ENCODE measurements at regions not wholly inside any gene's neighbourhood (a gene's known extent, or its start where the extent isn't known, plus 50 kb on each side); places are given as distances from the start of the nearest gene placed in this dataset.

DNA sequence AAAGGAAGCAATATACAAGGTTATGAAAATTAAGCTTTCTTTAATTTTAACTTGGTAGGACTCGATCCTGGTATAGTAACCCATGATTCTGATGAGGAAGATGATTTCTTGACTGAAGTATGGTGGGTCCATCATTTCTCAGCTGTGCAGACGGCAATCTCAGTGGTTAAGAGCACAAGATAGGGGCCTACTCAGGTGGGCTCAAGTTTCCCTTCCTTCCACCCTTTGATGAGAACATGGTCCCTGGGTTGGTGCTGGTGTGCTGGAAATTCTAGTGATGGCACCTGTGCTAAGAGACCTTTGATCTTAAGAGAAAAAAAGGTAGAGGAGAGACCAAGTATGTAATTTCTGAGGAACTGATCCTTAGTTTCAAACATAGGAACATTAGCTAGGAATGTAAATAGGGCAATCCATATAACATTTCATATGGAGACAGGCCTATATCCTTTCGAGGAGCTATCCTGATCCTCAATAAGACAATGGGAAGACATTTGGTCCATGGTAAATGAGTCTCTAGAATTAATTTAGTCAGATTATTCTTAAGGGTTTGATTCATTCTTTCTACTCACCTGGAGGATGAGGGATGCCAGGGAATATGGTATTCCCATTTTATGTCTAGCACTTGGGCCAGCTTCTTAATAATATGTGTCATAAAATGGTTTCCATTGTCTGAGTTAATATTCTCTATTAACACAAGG lies 104.5 kb upstream of the NECTIN3 start:
- WGBS, result 97% methylated on average over 3 of the region's 3 CpGs
- Histone ChIP-seq H3K18ac (ENCODE audit: low read depth in 1 of 2, low read length in 2 of 2) (no peak overlapping the region), H2AFZ (ENCODE audit: low read depth, low read length) (no peak overlapping the region), H2BK120ac (ENCODE audit: low read depth, low read length) (no peak overlapping the region), H3K9ac (ENCODE audit: low read length) (no peak overlapping the region), H3K4me2 (ENCODE audit: low read length, poor library complexity, severe bottlenecking) (peak overlapping the region; percentile 38), H3K14ac (ENCODE audit: low read length in 2 of 2) (no peak overlapping the region), H3K9me3 (ENCODE audit: control insufficient read depth, low read length) (peaks cover 20% of the 10 kb centered on the region), H3K27ac (ENCODE audit: low read length, poor library complexity, severe bottlenecking) (peak overlapping the region; percentile 9), H3K23ac (ENCODE audit: low read length in 2 of 2) (peak overlapping the region in 1 of 2 experiments; percentile 69), H3K4me1 (ENCODE audit: control insufficient read depth, insufficient read depth, low read depth, low read length) (no peaks in the 10 kb centered on the region), H2AK5ac (ENCODE audit: low read length, severe bottlenecking) (no peak overlapping the region), H3K27me3 (ENCODE audit: control insufficient read depth in 1 of 2, insufficient read depth in 1 of 2, low read length in 2 of 2) (no peaks in the 10 kb centered on the region), H3K36me3 (ENCODE audit: control insufficient read depth in 1 of 2, insufficient read depth in 2 of 2, low read depth in 1 of 2, low read length in 2 of 2) (peaks cover 0 to 3% of the 10 kb centered on the region in 2 experiments), H2BK5ac (ENCODE audit: low read depth, low read length, poor library complexity, severe bottlenecking) (no peak overlapping the region), H2BK15ac (ENCODE audit: low read depth, poor library complexity, severe bottlenecking) (no peak overlapping the region), H2BK12ac (ENCODE audit: low read length in 2 of 2) (no peak overlapping the region), H3K4ac (ENCODE audit: low read depth in 1 of 2, low read length in 2 of 2) (no peak overlapping the region), H4K91ac (ENCODE audit: low read length) (no peak overlapping the region), H3K79me1 (replicated peaks; ENCODE audit: low read length, poor library complexity, severe bottlenecking) (no peaks in the 10 kb centered on the region), H3K4me3 (ENCODE audit: insufficient read depth in 1 of 2, low read depth in 1 of 2, low read length in 2 of 2) (no peak overlapping the region), H4K8ac (ENCODE audit: low read length) (no peak overlapping the region)
- no peak for DNase-seq

DNA sequence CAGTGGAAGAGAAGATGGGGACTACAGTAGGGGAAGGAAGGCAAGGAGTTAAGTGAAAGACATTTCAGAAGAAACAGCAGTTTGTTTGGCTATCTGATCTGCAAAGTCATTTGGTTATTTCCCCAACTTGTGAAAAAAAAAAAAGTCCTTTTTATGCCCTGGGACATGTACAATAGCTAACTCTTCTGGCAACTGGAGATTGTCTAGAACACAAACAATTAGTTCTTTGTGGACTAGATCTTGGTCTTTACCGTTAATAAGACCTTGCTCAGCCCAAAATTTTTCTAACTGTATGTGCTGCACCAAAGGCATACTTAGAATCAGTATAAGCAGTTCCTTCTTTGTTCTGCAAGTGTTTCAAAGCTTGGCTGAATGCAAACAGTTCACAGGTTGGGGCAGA lies 103.5 kb upstream of the NECTIN3 start:
- DNase-seq, result no peak
- Histone ChIP-seq H2AFZ (ENCODE audit: low read depth, low read length) (no peak overlapping the region), H2BK15ac (ENCODE audit: low read depth, poor library complexity, severe bottlenecking) (no peak overlapping the region), H2BK12ac (ENCODE audit: low read length in 2 of 2) (no peak overlapping the region), H2BK120ac (ENCODE audit: low read depth, low read length) (no peak overlapping the region), H2BK5ac (ENCODE audit: low read depth, low read length, poor library complexity, severe bottlenecking) (no peak overlapping the region), H3K79me1 (replicated peaks; ENCODE audit: low read length, poor library complexity, severe bottlenecking) (no peaks in the 10 kb centered on the region), H3K18ac (ENCODE audit: low read depth in 1 of 2, low read length in 2 of 2) (no peak overlapping the region), H3K9me3 (ENCODE audit: control insufficient read depth, low read length) (peaks cover 15% of the 10 kb centered on the region), H3K14ac (ENCODE audit: low read length in 2 of 2) (no peak overlapping the region), H3K9ac (ENCODE audit: low read length) (no peak overlapping the region), H3K27me3 (ENCODE audit: control insufficient read depth in 1 of 2, insufficient read depth in 1 of 2, low read length in 2 of 2) (no peaks in the 10 kb centered on the region), H2AK5ac (ENCODE audit: low read length, severe bottlenecking) (no peak overlapping the region), H4K91ac (ENCODE audit: low read length) (no peak overlapping the region), H3K4ac (ENCODE audit: low read depth in 1 of 2, low read length in 2 of 2) (no peak overlapping the region), H3K4me1 (ENCODE audit: control insufficient read depth, insufficient read depth, low read depth, low read length) (no peaks in the 10 kb centered on the region), H3K4me3 (ENCODE audit: insufficient read depth in 1 of 2, low read depth in 1 of 2, low read length in 2 of 2) (no peak overlapping the region), H3K27ac (ENCODE audit: low read length, poor library complexity, severe bottlenecking) (peak overlapping the region; percentile 17), H4K8ac (ENCODE audit: low read length) (no peak overlapping the region), H3K36me3 (ENCODE audit: control insufficient read depth in 1 of 2, insufficient read depth in 2 of 2, low read depth in 1 of 2, low read length in 2 of 2) (peaks cover 0 to 3% of the 10 kb centered on the region in 2 experiments), H3K4me2 (ENCODE audit: low read length, poor library complexity, severe bottlenecking) (no peak overlapping the region), H3K23ac (ENCODE audit: low read length in 2 of 2) (no peak overlapping the region)
- WGBS, result 87% methylated on average over 1 of the region's 1 CpG

DNA sequence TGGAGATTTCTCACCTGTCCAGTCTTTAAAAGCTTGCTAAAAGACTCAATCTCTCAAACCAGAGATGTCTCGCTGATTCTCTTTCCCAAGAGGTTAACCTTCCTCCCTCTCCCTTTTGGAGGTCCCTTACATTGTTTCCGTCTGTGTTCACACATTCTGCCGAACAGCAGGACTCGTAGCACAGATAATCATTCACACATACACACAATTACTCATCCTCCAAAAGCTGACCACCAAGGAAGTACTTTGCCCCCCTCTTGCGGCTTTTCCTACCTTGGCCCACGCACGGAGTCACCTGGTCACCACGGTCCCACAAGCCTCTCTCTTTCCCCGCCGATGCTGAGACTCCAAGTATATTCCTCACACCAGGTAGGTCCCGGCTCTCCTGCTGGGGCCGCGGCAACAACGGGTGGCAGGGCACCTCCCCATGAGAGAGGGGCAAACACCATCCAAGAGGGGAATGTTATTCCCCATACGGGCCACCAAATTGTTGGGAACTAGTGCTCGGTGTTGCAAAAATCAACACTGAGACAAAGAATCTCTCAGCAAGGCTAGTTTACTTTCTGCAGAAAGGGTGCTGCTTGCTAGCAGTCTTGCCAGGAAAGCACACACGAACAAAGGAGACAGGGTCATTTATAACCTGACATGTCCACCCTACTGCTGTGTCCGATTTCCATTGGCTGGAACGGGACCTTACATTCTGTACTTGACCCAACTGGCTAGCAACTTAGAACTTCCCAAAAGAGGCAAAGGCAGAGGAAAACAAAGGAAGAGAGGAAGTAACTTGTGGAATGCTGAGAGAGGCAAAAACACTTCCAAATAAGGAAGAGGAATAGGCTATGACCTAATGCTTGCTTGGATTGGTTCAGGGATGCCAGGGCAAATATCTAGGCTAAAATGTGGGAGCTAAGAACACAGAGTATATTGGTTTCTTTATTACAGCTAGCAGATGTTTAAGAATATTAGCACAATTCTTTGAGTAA lies 102.1 kb upstream of the NECTIN3 start:
- peaks cover 0 to 3% of the 10 kb centered on the region in 2 experiments for H3K36me3 ChIP-seq (ENCODE audit: control insufficient read depth in 1 of 2, insufficient read depth in 2 of 2, low read depth in 1 of 2, low read length in 2 of 2)
- no peak overlapping the region for H3K4ac ChIP-seq (ENCODE audit: low read depth in 1 of 2, low read length in 2 of 2)
- DNase-seq, result peak; percentile 7
- H2BK120ac ChIP-seq (ENCODE audit: low read depth, low read length), result no peak overlapping the region
- H2BK12ac ChIP-seq (ENCODE audit: low read length in 2 of 2), result peak overlapping the region in 1 of 2 experiments; percentile 24
- no peak overlapping the region for H4K91ac ChIP-seq (ENCODE audit: low read length)
- no peak overlapping the region for H2AK5ac ChIP-seq (ENCODE audit: low read length, severe bottlenecking)
- no peak overlapping the region for H3K23ac ChIP-seq (ENCODE audit: low read length in 2 of 2)
- 93% methylated on average over 19 of the region's 19 CpGs for WGBS
- H3K4me2 ChIP-seq (ENCODE audit: low read length, poor library complexity, severe bottlenecking), result no peak overlapping the region
- H3K4me3 ChIP-seq (ENCODE audit: insufficient read depth in 1 of 2, low read depth in 1 of 2, low read length in 2 of 2), result peak overlapping the region in 1 of 2 experiments; percentile 41
- no peak overlapping the region for H2BK5ac ChIP-seq (ENCODE audit: low read depth, low read length, poor library complexity, severe bottlenecking)
- H4K8ac ChIP-seq (ENCODE audit: low read length), result no peak overlapping the region
- H3K9me3 ChIP-seq (ENCODE audit: control insufficient read depth, low read length), result peaks cover 9% of the 10 kb centered on the region
- no peaks in the 10 kb centered on the region for H3K79me1 ChIP-seq (replicated peaks; ENCODE audit: low read length, poor library complexity, severe bottlenecking)
- no peak overlapping the region for H3K14ac ChIP-seq (ENCODE audit: low read length in 2 of 2)
- peak overlapping the region; percentile 76 for H3K27ac ChIP-seq (ENCODE audit: low read length, poor library complexity, severe bottlenecking)
- H3K9ac ChIP-seq (ENCODE audit: low read length), result no peak overlapping the region
- no peak overlapping the region for H2BK15ac ChIP-seq (ENCODE audit: low read depth, poor library complexity, severe bottlenecking)
- H3K4me1 ChIP-seq (ENCODE audit: control insufficient read depth, insufficient read depth, low read depth, low read length), result no peaks in the 10 kb centered on the region
- no peaks in the 10 kb centered on the region for H3K27me3 ChIP-seq (ENCODE audit: control insufficient read depth in 1 of 2, insufficient read depth in 1 of 2, low read length in 2 of 2)
- no peak overlapping the region for H3K18ac ChIP-seq (ENCODE audit: low read depth in 1 of 2, low read length in 2 of 2)
- no peak overlapping the region for H2AFZ ChIP-seq (ENCODE audit: low read depth, low read length)

DNA sequence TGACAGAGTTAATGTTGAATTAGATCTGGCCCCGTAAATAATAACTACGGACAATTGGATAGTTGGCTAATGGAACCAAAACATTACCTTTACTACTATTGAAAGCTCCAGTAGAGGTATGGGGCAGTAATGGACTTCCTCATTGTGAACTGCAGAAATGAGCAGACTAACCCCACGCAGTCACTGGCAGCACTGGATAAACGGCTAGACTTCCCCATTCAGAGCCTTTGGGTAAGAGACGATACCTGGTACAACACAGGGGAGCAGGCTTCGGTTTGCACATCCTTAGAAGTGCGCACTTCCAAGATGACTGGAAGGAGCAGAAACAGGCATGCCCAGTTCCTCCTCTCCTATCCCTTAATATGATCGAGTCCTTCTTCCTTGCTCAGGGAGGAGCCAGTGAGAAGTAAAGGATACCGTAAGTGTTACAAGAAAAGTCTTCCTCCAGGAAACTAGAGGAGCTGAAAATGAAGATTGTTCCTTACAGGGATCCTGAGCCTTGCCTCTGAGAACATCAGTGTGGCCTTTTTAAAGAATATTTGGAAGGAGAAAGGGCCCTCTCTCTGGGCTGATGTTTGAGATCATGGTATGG lies 100.5 kb upstream of the NECTIN3 start:
- Histone ChIP-seq H4K91ac (ENCODE audit: low read length) (no peak overlapping the region), H3K9ac (ENCODE audit: low read length) (no peak overlapping the region), H3K4ac (ENCODE audit: low read depth in 1 of 2, low read length in 2 of 2) (no peak overlapping the region), H3K27ac (ENCODE audit: low read length, poor library complexity, severe bottlenecking) (no peak overlapping the region), H3K4me2 (ENCODE audit: low read length, poor library complexity, severe bottlenecking) (no peak overlapping the region), H2AK5ac (ENCODE audit: low read length, severe bottlenecking) (no peak overlapping the region), H2BK12ac (ENCODE audit: low read length in 2 of 2) (no peak overlapping the region), H3K27me3 (ENCODE audit: control insufficient read depth in 1 of 2, insufficient read depth in 1 of 2, low read length in 2 of 2) (no peaks in the 10 kb centered on the region), H3K23ac (ENCODE audit: low read length in 2 of 2) (no peak overlapping the region), H3K18ac (ENCODE audit: low read depth in 1 of 2, low read length in 2 of 2) (no peak overlapping the region), H2AFZ (ENCODE audit: low read depth, low read length) (no peak overlapping the region), H3K79me1 (replicated peaks; ENCODE audit: low read length, poor library complexity, severe bottlenecking) (no peaks in the 10 kb centered on the region), H2BK5ac (ENCODE audit: low read depth, low read length, poor library complexity, severe bottlenecking) (no peak overlapping the region), H3K4me3 (ENCODE audit: insufficient read depth in 1 of 2, low read depth in 1 of 2, low read length in 2 of 2) (no peak overlapping the region), H3K9me3 (ENCODE audit: control insufficient read depth, low read length) (peaks cover 9% of the 10 kb centered on the region), H3K14ac (ENCODE audit: low read length in 2 of 2) (no peak overlapping the region), H2BK120ac (ENCODE audit: low read depth, low read length) (no peak overlapping the region), H3K4me1 (ENCODE audit: control insufficient read depth, insufficient read depth, low read depth, low read length) (no peaks in the 10 kb centered on the region), H4K8ac (ENCODE audit: low read length) (no peak overlapping the region), H2BK15ac (ENCODE audit: low read depth, poor library complexity, severe bottlenecking) (no peak overlapping the region), H3K36me3 (ENCODE audit: control insufficient read depth in 1 of 2, insufficient read depth in 2 of 2, low read depth in 1 of 2, low read length in 2 of 2) (peaks cover 0 to 3% of the 10 kb centered on the region in 2 experiments)
- no peak for DNase-seq
- WGBS, result 94% methylated on average over 9 of the region's 9 CpGs

Data from mesenchymal stem cell (in vitro differentiated cells and primary cell).